Cardiac fibroblast (primary cell): ENCODE measurements at regions not wholly inside any gene's neighbourhood (a gene's known extent, or its start where the extent isn't known, plus 50 kb on each side); places are given as distances from the start of the nearest gene placed in this dataset.
A peak's percentile ranks its signal among the peaks of the same experiment; 100 is the strongest.
"Not testable (repeated sequence)": the region's sequence is repeated elsewhere in the genome, so short reads cannot be mapped to it uniquely, and the experiment has no call there.

ENCODE experiments used
- DNase-seq, 2 donors: peaks; one replicate each; pipeline versions ENCODE4 v3.0.0 to v3.0.0-alpha.2; 2010; ENCODE audit warnings: low read depth in 2 of 2
- H3K4me3 ChIP-seq, 2 donors: replicated peaks in 1 of 2; 1 replicate in 1 of 2; 2 replicates in 1 of 2; pipeline ENCODE4 v1.5.1; 2011; ENCODE audit warnings: low read depth in 2 of 2, low read length in 2 of 2, mild to moderate bottlenecking in 2 of 2, moderate library complexity in 1 of 2
- CTCF ChIP-seq: IDR thresholded peaks from one replicate; pipeline ENCODE4 v1.5.1; 2011; ENCODE audit warnings: low read depth, mild to moderate bottlenecking, low read length, inconsistent platforms

DNA sequence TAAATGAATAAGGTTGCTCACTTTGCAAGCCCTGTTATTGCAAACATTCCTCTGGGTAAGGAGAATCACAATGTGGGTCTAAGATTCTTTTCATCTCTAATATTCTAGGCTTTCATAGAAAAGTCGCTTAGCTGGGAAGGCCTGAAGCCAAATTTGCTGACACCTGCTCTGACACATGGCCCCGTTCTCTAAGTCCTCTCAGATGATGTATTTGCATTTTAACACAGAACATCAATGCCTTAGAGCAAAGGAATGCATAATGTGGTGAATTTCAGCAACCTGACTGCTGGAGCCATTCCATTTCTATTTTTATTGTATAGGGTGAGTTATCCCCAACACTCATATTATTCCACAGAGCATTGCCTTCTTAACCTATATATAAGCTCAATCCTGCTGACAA, 682.1 kb upstream of the NRP1 start:
- H3K4me3 ChIP-seq, result no peak overlapping the region
- no peak for TF ChIP-seq CTCF
- DNase-seq, result no peak

DNA sequence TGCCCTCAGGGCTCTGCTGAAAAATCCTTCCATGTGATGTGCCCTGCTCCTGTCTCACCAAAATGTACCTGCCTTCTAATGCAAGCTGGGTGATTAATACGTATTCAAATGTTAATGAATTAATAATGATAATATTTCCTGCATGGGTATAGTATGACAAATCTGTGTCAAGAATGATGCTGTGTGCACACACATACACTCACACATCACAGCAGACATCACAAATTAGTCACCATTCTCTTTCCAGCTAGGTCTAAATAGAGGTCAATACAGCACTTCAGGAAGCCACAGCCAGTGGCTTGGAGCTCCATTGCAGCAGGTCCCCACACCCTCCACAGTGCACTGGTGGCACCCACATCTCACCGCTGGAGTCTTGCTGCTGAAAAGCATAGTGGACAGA, 681.2 kb upstream of the NRP1 start:
- DNase-seq, result no peak
- H3K4me3 ChIP-seq, result no peak overlapping the region
- no peak for TF ChIP-seq CTCF

DNA sequence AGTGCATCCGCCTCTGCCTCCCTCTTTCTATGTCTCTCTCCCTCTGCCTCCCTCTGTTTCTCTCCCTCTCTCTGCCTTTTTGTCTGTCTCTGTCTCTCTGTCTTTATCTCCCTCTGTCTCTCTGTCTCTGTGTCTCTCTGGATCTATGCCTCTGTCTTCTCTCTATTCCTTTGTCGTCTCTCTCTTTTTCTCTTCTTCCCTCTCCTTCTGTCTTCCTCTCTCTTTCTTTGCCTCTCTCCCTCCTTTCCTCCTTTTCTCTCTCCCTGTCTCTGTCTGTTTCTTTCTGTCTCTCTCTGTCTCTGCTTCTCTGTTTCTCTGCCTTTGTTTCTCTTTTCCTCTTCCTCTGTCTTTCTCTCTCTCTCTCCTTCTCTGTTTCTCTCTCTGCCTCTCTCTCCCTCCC, 678.8 kb upstream of the NRP1 start:
- DNase-seq, result no peak
- TF ChIP-seq CTCF, result no peak
- no peak overlapping the region for H3K4me3 ChIP-seq

GRCh38 chr10:34010891-34011290, 676.4 kb upstream of the NRP1 start:
- TF ChIP-seq CTCF, result no peak
- no peak overlapping the region for H3K4me3 ChIP-seq
- DNase-seq, result peak; percentile 9 to 23

GRCh38 chr10:34010228-34010627, 675.8 kb upstream of the NRP1 start:
- not testable (repeated sequence) for DNase-seq

GRCh38 chr10:34008656-34009055, 674.2 kb upstream of the NRP1 start:
- TF ChIP-seq CTCF, result no peak
- H3K4me3 ChIP-seq, result no peak overlapping the region
- no peak for DNase-seq

More at GRCh38 chr10:34010228-34010627, 675.8 kb upstream of the NRP1 start:
- not testable (repeated sequence) for H3K4me3 ChIP-seq

GRCh38 chr10:34006471-34006870, 672.0 kb upstream of the NRP1 start:
- DNase-seq, result no peak
- no peak for TF ChIP-seq CTCF
- no peak overlapping the region for H3K4me3 ChIP-seq

GRCh38 chr10:34003561-34003960, 669.1 kb upstream of the NRP1 start:
- H3K4me3 ChIP-seq, result no peak overlapping the region
- no peak for TF ChIP-seq CTCF
- no peak for DNase-seq
